ENCODE measurements at regions not wholly inside any gene's neighbourhood (a gene's known extent, or its start where the extent isn't known, plus 50 kb on each side); places are given as distances from the start of the nearest gene placed in this dataset.

DNA sequence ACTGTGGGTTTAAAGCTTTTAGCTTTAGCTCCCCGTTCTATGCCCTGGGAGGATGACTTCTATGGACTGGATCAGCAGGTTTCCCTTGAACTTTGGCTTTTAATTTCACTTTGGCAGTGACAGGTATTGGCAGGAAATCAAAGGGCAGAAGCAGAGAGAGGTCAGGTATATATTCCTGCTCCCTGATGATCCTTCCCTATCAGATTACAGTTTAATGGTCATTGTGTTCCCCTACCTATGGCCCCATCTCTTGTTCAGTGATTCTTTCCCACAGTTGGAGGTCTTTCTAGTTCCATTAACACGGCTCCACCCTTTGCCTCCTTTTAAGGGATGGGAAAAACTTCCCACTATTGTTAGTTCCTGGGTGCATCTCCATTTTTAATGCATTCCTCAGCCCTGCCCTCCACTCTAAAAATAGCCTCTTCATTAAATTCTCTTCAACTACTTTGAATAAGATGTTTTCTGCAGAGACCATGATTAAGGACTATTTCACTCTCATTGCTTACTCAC is 107.8 kb upstream of the TMEM47 start:
- TF ChIP-seq, protein P1, sequence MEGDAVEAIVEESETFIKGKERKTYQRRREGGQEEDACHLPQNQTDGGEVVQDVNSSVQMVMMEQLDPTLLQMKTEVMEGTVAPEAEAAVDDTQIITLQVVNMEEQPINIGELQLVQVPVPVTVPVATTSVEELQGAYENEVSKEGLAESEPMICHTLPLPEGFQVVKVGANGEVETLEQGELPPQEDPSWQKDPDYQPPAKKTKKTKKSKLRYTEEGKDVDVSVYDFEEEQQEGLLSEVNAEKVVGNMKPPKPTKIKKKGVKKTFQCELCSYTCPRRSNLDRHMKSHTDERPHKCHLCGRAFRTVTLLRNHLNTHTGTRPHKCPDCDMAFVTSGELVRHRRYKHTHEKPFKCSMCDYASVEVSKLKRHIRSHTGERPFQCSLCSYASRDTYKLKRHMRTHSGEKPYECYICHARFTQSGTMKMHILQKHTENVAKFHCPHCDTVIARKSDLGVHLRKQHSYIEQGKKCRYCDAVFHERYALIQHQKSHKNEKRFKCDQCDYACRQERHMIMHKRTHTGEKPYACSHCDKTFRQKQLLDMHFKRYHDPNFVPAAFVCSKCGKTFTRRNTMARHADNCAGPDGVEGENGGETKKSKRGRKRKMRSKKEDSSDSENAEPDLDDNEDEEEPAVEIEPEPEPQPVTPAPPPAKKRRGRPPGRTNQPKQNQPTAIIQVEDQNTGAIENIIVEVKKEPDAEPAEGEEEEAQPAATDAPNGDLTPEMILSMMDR (IDR thresholded peaks at IDR 0.05) = no peak
- TF ChIP-seq POLR2A (IDR thresholded peaks at IDR 0.05) = no peak
